ENCODE measurements at regions not wholly inside any gene's neighbourhood (a gene's known extent, or its start where the extent isn't known, plus 50 kb on each side); places are given as distances from the start of the nearest gene placed in this dataset.

DNA sequence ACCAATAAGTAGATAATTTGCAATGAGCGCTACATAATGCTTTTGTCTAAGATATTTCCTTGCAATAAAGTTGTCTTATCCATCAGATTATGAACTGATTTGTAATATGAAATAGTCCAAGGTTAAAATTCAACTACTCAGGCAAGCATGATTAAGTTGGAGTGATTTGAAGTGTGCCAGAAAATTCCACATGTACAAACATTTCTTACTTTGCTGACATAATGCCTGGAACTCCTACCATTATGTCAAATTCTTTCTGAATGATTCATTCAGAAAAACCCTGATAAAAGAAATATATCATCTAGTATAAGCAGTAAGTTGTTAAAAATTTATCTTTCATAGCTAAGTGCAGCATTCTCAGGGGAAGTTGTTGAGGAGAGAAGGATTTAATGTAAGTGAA is 87.3 kb downstream of the CBLN2 start:
- Mint-ChIP-seq H3K4me3 (ENCODE audit: unreplicated experiment) (no peak overlapping the region), H3K27ac (ENCODE audit: low read depth, unreplicated experiment) (no peak overlapping the region), H3K4me1 (ENCODE audit: insufficient read depth, unreplicated experiment) (peaks cover 17% of the 10 kb centered on the region), H3K36me3 (ENCODE audit: insufficient read depth, unreplicated experiment) (no peaks in the 10 kb centered on the region), H3K27me3 (ENCODE audit: insufficient read depth, unreplicated experiment) (no peaks in the 10 kb centered on the region), H3K9me3 (ENCODE audit: unreplicated experiment) (no peaks in the 10 kb centered on the region)
- TF ChIP-seq, protein P1, sequence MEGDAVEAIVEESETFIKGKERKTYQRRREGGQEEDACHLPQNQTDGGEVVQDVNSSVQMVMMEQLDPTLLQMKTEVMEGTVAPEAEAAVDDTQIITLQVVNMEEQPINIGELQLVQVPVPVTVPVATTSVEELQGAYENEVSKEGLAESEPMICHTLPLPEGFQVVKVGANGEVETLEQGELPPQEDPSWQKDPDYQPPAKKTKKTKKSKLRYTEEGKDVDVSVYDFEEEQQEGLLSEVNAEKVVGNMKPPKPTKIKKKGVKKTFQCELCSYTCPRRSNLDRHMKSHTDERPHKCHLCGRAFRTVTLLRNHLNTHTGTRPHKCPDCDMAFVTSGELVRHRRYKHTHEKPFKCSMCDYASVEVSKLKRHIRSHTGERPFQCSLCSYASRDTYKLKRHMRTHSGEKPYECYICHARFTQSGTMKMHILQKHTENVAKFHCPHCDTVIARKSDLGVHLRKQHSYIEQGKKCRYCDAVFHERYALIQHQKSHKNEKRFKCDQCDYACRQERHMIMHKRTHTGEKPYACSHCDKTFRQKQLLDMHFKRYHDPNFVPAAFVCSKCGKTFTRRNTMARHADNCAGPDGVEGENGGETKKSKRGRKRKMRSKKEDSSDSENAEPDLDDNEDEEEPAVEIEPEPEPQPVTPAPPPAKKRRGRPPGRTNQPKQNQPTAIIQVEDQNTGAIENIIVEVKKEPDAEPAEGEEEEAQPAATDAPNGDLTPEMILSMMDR (IDR thresholded peaks at IDR 0.05; ENCODE audit: unreplicated experiment): no peak
- no peak for DNase-seq (ENCODE audit: unreplicated experiment)
- CTCF ChIA-PET: no interaction called here
- POLR2A ChIA-PET: interaction anchor here (0.5 kb wide), 1 partner anchor 24 kb away, joined by 4 read pairs; no protein-coding TSS in a partner anchor
- BruUV-seq (replicated peaks): no TSS peak
- intact Hi-C loops (cut with micrococcal nuclease): no loop called here

DNA sequence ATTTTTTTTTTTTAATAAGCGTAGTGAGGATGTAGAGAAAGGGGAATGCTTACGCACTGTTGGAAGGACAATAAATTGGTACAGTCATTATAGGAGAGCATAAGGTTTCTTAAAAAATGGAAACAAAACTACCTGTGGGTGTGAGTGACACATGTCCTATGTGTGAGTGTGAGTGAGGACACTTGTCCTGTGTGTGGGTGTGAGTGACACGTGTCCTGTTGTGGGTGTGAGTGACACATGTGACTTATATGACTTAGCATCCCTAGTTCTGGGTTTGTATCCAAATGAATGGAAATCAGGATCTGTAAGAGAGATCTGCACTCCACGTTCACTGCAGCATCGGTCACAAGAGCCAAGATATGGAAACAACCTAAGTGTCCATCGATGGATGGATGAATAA is 91.8 kb downstream of the CBLN2 start:
- POLR2A ChIA-PET: interaction anchor here (0.6 kb wide), 1 partner anchor 24 kb away, joined by 3 read pairs; no protein-coding TSS in a partner anchor
- CTCF ChIA-PET: no interaction called here
- TF ChIP-seq, protein P1 (IDR thresholded peaks at IDR 0.05; ENCODE audit: unreplicated experiment): no peak
- Mint-ChIP-seq H3K4me3 (ENCODE audit: unreplicated experiment) (no peak overlapping the region), H3K27ac (ENCODE audit: low read depth, unreplicated experiment) (no peak overlapping the region), H3K27me3 (ENCODE audit: insufficient read depth, unreplicated experiment) (no peaks in the 10 kb centered on the region), H3K4me1 (ENCODE audit: insufficient read depth, unreplicated experiment) (peaks cover 11% of the 10 kb centered on the region), H3K36me3 (ENCODE audit: insufficient read depth, unreplicated experiment) (no peaks in the 10 kb centered on the region), H3K9me3 (ENCODE audit: unreplicated experiment) (no peaks in the 10 kb centered on the region)
- BruUV-seq (replicated peaks): no TSS peak
- no peak for DNase-seq (ENCODE audit: unreplicated experiment)
- intact Hi-C loops (cut with micrococcal nuclease): no loop called here

DNA sequence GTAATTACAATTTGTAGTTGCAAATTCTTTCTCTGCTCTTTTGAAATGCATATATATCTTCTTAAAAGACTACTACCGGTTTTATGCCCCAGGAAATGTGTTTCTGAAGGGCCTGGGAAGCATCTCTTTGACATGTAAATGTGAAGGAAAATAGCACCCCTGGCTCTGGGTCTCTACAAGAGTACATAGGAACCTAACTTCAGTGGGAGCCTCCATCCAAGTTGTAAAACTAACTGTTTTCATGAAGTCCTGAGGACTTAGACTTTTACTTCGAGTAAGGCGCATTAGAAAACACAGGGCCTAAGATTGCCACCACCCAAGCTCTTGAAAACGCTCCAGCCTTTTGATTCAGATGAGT is 99.4 kb downstream of the CBLN2 start:
- H3K4me1 Mint-ChIP-seq (ENCODE audit: insufficient read depth, unreplicated experiment): no peaks in the 10 kb centered on the region
- no TSS peak for BruUV-seq (replicated peaks)
- no peak overlapping the region for H3K27ac Mint-ChIP-seq (ENCODE audit: low read depth, unreplicated experiment)
- intact Hi-C loops (cut with micrococcal nuclease): no loop called here
- POLR2A ChIA-PET: no interaction called here
- no peaks in the 10 kb centered on the region for H3K36me3 Mint-ChIP-seq (ENCODE audit: insufficient read depth, unreplicated experiment)
- H3K27me3 Mint-ChIP-seq (ENCODE audit: insufficient read depth, unreplicated experiment): no peaks in the 10 kb centered on the region
- no peaks in the 10 kb centered on the region for H3K9me3 Mint-ChIP-seq (ENCODE audit: unreplicated experiment)
- TF ChIP-seq, protein P1 (IDR thresholded peaks at IDR 0.05; ENCODE audit: unreplicated experiment): no peak
- DNase-seq (ENCODE audit: unreplicated experiment): no peak
- CTCF ChIA-PET: no interaction called here
- H3K4me3 Mint-ChIP-seq (ENCODE audit: unreplicated experiment): no peak overlapping the region

DNA sequence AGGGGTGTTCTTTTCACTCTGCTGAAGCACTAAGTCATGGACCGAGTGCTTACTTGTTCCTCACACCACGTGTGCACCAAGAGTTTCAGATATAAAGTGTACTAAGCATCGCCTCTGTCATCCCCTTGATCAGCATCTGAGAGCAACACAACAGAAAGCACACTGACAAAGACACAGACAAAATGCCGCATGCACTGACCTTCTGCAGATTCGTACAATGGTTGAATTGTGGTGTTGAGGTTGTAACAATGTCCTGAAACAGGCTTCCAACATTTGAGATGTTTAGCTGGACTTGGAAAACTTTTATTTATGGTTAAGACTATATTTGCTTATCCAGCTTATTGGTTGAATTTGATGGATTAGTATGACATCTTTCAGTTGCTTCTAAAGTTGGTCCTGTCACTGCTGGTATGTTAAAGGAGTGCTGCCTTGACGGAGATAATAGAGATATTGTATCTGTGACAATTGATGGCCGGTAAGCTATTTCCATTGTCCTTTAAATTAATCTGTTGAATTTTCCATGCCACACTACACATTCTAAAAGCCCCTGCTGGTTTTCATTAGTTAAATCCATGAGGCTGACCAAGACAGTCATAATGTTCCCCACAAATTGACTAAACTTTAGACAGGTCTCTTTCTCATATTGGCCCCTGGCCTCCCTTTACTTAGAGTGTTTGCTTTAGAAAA is 99.9 kb downstream of the CBLN2 start:
- DNase-seq (ENCODE audit: unreplicated experiment): no peak

More for the DNA sequence above, 99.9 kb downstream of the CBLN2 start:
- H3K9me3 Mint-ChIP-seq (ENCODE audit: unreplicated experiment): no peaks in the 10 kb centered on the region
- ChIA-PET POLR2A (no interaction called here), CTCF (no interaction called here)
- H3K27ac Mint-ChIP-seq (ENCODE audit: low read depth, unreplicated experiment): no peak overlapping the region
- BruUV-seq (replicated peaks): no TSS peak
- TF ChIP-seq, protein P1 (IDR thresholded peaks at IDR 0.05; ENCODE audit: unreplicated experiment): no peak
- H3K27me3 Mint-ChIP-seq (ENCODE audit: insufficient read depth, unreplicated experiment): no peaks in the 10 kb centered on the region
- no peaks in the 10 kb centered on the region for H3K36me3 Mint-ChIP-seq (ENCODE audit: insufficient read depth, unreplicated experiment)
- intact Hi-C loops (cut with micrococcal nuclease): no loop called here
- H3K4me1 Mint-ChIP-seq (ENCODE audit: insufficient read depth, unreplicated experiment): no peaks in the 10 kb centered on the region
- no peak overlapping the region for H3K4me3 Mint-ChIP-seq (ENCODE audit: unreplicated experiment)

Data from MCF 10A (cell line).